Neutrophil (primary cell): ENCODE measurements at regions not wholly inside any gene's neighbourhood (a gene's known extent, or its start where the extent isn't known, plus 50 kb on each side); places are given as distances from the start of the nearest gene placed in this dataset.

Experiments
- H3K27ac ChIP-seq: fragments of 200-600 bp; sonication (generic); 2 replicates; pipeline ENCODE4 v1.5.1; 2016; ENCODE audit warnings: mild to moderate bottlenecking, moderate library complexity
- H3K27me3 ChIP-seq: fragments of 200-600 bp; sonication (generic); 2 replicates; pipeline ENCODE4 v1.6.0; 2016; ENCODE audit warnings: mild to moderate bottlenecking
- H3K36me3 ChIP-seq: fragments of 200-600 bp; sonication (generic); 2 replicates; pipeline ENCODE4 v1.5.1; 2017
- H3K4me1 ChIP-seq, 2 experiments: fragments of 200-600 bp in 1 of 2; sonication (generic) in 1 of 2; 1 replicate in 1 of 2; 2 replicates in 1 of 2; pipeline versions ENCODE4 v1.5.1 to v1.6.1; 2013 to 2016; ENCODE audit warnings: low read depth in 1 of 2, low read length in 1 of 2, mild to moderate bottlenecking in 1 of 2, moderate library complexity in 1 of 2; ENCODE audit not compliant: control insufficient read depth in 1 of 2, insufficient read depth in 1 of 2
- H3K4me3 ChIP-seq, 2 experiments: fragments of 200-600 bp in 1 of 2; sonication (generic) in 1 of 2; 1 replicate in 1 of 2; 2 replicates in 1 of 2; pipeline ENCODE4 v1.5.1; 2013 to 2016; ENCODE audit warnings: low read depth in 1 of 2, low read length in 1 of 2, mild to moderate bottlenecking in 1 of 2, moderate library complexity in 1 of 2
- H3K9me3 ChIP-seq: fragments of 200-600 bp; sonication (generic); 2 replicates; pipeline ENCODE4 v1.5.1; 2016
- CTCF ChIP-seq: fragments of 200-600 bp; sonication (generic); IDR thresholded peaks from 2 replicates; pipeline ENCODE4 v1.5.1; 2016; ENCODE audit warnings: antibody characterized with exemption

GRCh38 chrX:8037593-8038348, 110.6 kb upstream of the PNPLA4 start:
- H3K27me3 ChIP-seq: no peaks in the 10 kb centered on the region
- H3K27ac ChIP-seq: no peak overlapping the region
- H3K9me3 ChIP-seq: no peaks in the 10 kb centered on the region
- TF ChIP-seq CTCF: no peak
- no peaks in the 10 kb centered on the region for H3K4me1 ChIP-seq
- H3K36me3 ChIP-seq: no peaks in the 10 kb centered on the region
- no peak overlapping the region for H3K4me3 ChIP-seq

GRCh38 chrX:8036914-8037313, 109.7 kb upstream of the PNPLA4 start:
- H3K27ac ChIP-seq: no peak overlapping the region
- H3K4me3 ChIP-seq: no peak overlapping the region
- no peaks in the 10 kb centered on the region for H3K27me3 ChIP-seq
- H3K4me1 ChIP-seq: no peaks in the 10 kb centered on the region
- no peak for TF ChIP-seq CTCF
- no peaks in the 10 kb centered on the region for H3K9me3 ChIP-seq
- no peaks in the 10 kb centered on the region for H3K36me3 ChIP-seq

- TF ChIP-seq CTCF: no peak
- H3K36me3 ChIP-seq: no peaks in the 10 kb centered on the region
- no peaks in the 10 kb centered on the region for H3K9me3 ChIP-seq
- no peak overlapping the region for H3K27ac ChIP-seq
- no peaks in the 10 kb centered on the region for H3K4me1 ChIP-seq
- H3K4me3 ChIP-seq: no peak overlapping the region
- no peaks in the 10 kb centered on the region for H3K27me3 ChIP-seq
Measured at GRCh38 chrX:8034058-8034457, 106.8 kb upstream of the PNPLA4 start.

GRCh38 chrX:8033175-8033574, 106.0 kb upstream of the PNPLA4 start:
- no peaks in the 10 kb centered on the region for H3K27me3 ChIP-seq
- no peak for TF ChIP-seq CTCF
- no peak overlapping the region for H3K4me3 ChIP-seq
- no peaks in the 10 kb centered on the region for H3K4me1 ChIP-seq
- no peaks in the 10 kb centered on the region for H3K36me3 ChIP-seq
- no peak overlapping the region for H3K27ac ChIP-seq
- H3K9me3 ChIP-seq: no peaks in the 10 kb centered on the region

- TF ChIP-seq CTCF: no peak
- H3K4me1 ChIP-seq: no peaks in the 10 kb centered on the region
- no peaks in the 10 kb centered on the region for H3K9me3 ChIP-seq
- H3K27ac ChIP-seq: no peak overlapping the region
- H3K4me3 ChIP-seq: no peak overlapping the region
- no peaks in the 10 kb centered on the region for H3K36me3 ChIP-seq
- H3K27me3 ChIP-seq: no peaks in the 10 kb centered on the region
Measured at GRCh38 chrX:8030361-8030760, 103.1 kb upstream of the PNPLA4 start.
